HG03469 (cell line): ENCODE measurements at regions not wholly inside any gene's neighbourhood (a gene's known extent, or its start where the extent isn't known, plus 50 kb on each side); places are given as distances from the start of the nearest gene placed in this dataset.
"Not testable (repeated sequence)": the region's sequence is repeated elsewhere in the genome, so short reads cannot be mapped to it uniquely, and the experiment has no call there.

Experiments
- ATAC-seq: cut with Tn5 transposase; IDR thresholded peaks from one replicate; pipeline ENCODE4 v1.9.1; 2021; ENCODE audit warnings: mild to moderate bottlenecking, moderate library complexity, moderate number of reproducible peaks; ENCODE audit not compliant: unreplicated experiment

GRCh38 chr9:107594908-107595530 lies 105.5 kb upstream of the KLF4 start:
- no peak for ATAC-seq

- ATAC-seq = no peak
Measured at GRCh38 chr9:107593224-107593870, 103.8 kb upstream of the KLF4 start.

GRCh38 chr9:107592424-107592823 lies 102.9 kb upstream of the KLF4 start:
- ATAC-seq = no peak

GRCh38 chr9:107591781-107592180 lies 102.2 kb upstream of the KLF4 start:
- ATAC-seq = no peak

- no peak for ATAC-seq
Measured at GRCh38 chr9:107588393-107588792, 98.8 kb upstream of the KLF4 start.

GRCh38 chr9:107587191-107587963 lies 97.8 kb upstream of the KLF4 start:
- no peak for ATAC-seq

- ATAC-seq = no peak
Measured at GRCh38 chr9:107586493-107586892, 96.9 kb upstream of the KLF4 start.

- no peak for ATAC-seq
Measured at GRCh38 chr9:107585465-107585864, 95.9 kb upstream of the KLF4 start.

GRCh38 chr9:107584944-107585343 lies 95.4 kb upstream of the KLF4 start:
- ATAC-seq = no peak

GRCh38 chr9:107584186-107584585 lies 94.6 kb upstream of the KLF4 start:
- ATAC-seq = no peak

- no peak for ATAC-seq
Measured at GRCh38 chr9:107577140-107577776, 87.7 kb upstream of the KLF4 start.

GRCh38 chr9:107571148-107571547 lies 81.6 kb upstream of the KLF4 start:
- no peak for ATAC-seq

- ATAC-seq = no peak
Measured at GRCh38 chr9:107569174-107569573, 79.6 kb upstream of the KLF4 start.

GRCh38 chr9:107568406-107568805 lies 78.8 kb upstream of the KLF4 start:
- not testable (repeated sequence) for ATAC-seq

GRCh38 chr9:107567462-107567861 lies 77.9 kb upstream of the KLF4 start:
- ATAC-seq = no peak

- ATAC-seq = no peak
Measured at GRCh38 chr9:107566611-107567061, 77.1 kb upstream of the KLF4 start.

- no peak for ATAC-seq
Measured at GRCh38 chr9:107562798-107563197, 73.2 kb upstream of the KLF4 start.

- ATAC-seq = no peak
Measured at GRCh38 chr9:107559494-107560086, 70.0 kb upstream of the KLF4 start.

GRCh38 chr9:107557236-107557990 lies 67.8 kb upstream of the KLF4 start:
- ATAC-seq = no peak

GRCh38 chr9:107554636-107555035 lies 65.1 kb upstream of the KLF4 start:
- ATAC-seq = no peak
